ENCODE measurements at regions not wholly inside any gene's neighbourhood (a gene's known extent, or its start where the extent isn't known, plus 50 kb on each side); places are given as distances from the start of the nearest gene placed in this dataset.

- DNase-seq: no peak
Observed at GRCh38 chr2:190785334-190785733, 95.3 kb upstream of the GLS start.

GRCh38 chr2:190786404-190787166 is 94.0 kb upstream of the GLS start:
- DNase-seq: no peak

- DNase-seq: no peak
Observed at GRCh38 chr2:190787743-190788235, 92.8 kb upstream of the GLS start.

- no peak for DNase-seq
Observed at GRCh38 chr2:190789074-190790004, 91.3 kb upstream of the GLS start.

- DNase-seq: peak; percentile 59
Observed at GRCh38 chr2:190791347-190791975, 89.2 kb upstream of the GLS start.

- DNase-seq: no peak
Observed at GRCh38 chr2:190791976-190792575, 88.5 kb upstream of the GLS start.

GRCh38 chr2:190792956-190793888 is 87.4 kb upstream of the GLS start:
- DNase-seq: no peak

GRCh38 chr2:190794377-190794776 is 86.2 kb upstream of the GLS start:
- no peak for DNase-seq

GRCh38 chr2:190794790-190795189 is 85.8 kb upstream of the GLS start:
- DNase-seq: no peak

GRCh38 chr2:190795686-190796085 is 84.9 kb upstream of the GLS start:
- no peak for DNase-seq

GRCh38 chr2:190799999-190800398 is 80.6 kb upstream of the GLS start:
- no peak for DNase-seq

- no peak for DNase-seq
Observed at GRCh38 chr2:190800528-190800927, 80.1 kb upstream of the GLS start.

- no peak for DNase-seq
Observed at GRCh38 chr2:190802129-190802528, 78.5 kb upstream of the GLS start.

- no peak for DNase-seq
Observed at GRCh38 chr2:190802626-190803209, 77.9 kb upstream of the GLS start.

GRCh38 chr2:190804182-190804795 is 76.3 kb upstream of the GLS start:
- peak; percentile 25 for DNase-seq

GRCh38 chr2:190805126-190805525 is 75.5 kb upstream of the GLS start:
- DNase-seq: no peak

- DNase-seq: no peak
Observed at GRCh38 chr2:190805843-190806242, 74.8 kb upstream of the GLS start.

GRCh38 chr2:190807886-190808285 is 72.7 kb upstream of the GLS start:
- DNase-seq: no peak

GRCh38 chr2:190809139-190809764 is 71.4 kb upstream of the GLS start:
- no peak for DNase-seq

GRCh38 chr2:190809876-190810525 is 70.6 kb upstream of the GLS start:
- DNase-seq: no peak

Data from activated T-cell treated with anti-CD3 and anti-CD28 coated beads for 4 hours (primary cell).